Chondrocyte (in vitro differentiated cells): ENCODE measurements at regions not wholly inside any gene's neighbourhood (a gene's known extent, or its start where the extent isn't known, plus 50 kb on each side); places are given as distances from the start of the nearest gene placed in this dataset.

ENCODE experiments used
- DNase-seq: peaks from one replicate; pipeline ENCODE4 v3.0.0; 2021; ENCODE audit warnings: mixed read lengths, low spot score
- H3K27ac Mint-ChIP-seq: one replicate; pipeline ENCODE4 v1.8.0; 2021; ENCODE audit warnings: mild to moderate bottlenecking, moderate library complexity, mixed read lengths; ENCODE audit not compliant: unreplicated experiment
- H3K27me3 Mint-ChIP-seq: 2 replicates; pipeline ENCODE4 v1.8.0; 2021; ENCODE audit warnings: low read depth, mixed read lengths
- H3K36me3 Mint-ChIP-seq: 2 replicates; pipeline ENCODE4 v1.8.0; 2021; ENCODE audit warnings: low read depth, mixed read lengths
- H3K4me1 Mint-ChIP-seq: 2 replicates; pipeline ENCODE4 v1.8.0; 2021; ENCODE audit warnings: low read depth, mild to moderate bottlenecking, mixed read lengths
- H3K4me3 Mint-ChIP-seq: one replicate; pipeline ENCODE4 v1.8.0; 2021; ENCODE audit warnings: mild to moderate bottlenecking, moderate library complexity, mixed read lengths; ENCODE audit not compliant: unreplicated experiment
- H3K9me3 Mint-ChIP-seq: 2 replicates; pipeline ENCODE4 v1.8.0; 2021; ENCODE audit warnings: low read depth, mixed read lengths
- TF ChIP-seq, protein P1 (sequence below): fragments of 200-600 bp; sonication (generic); IDR thresholded peaks from 2 replicates; pipeline ENCODE4 v1.5.0; 2021; ENCODE audit warnings: antibody characterized with exemption, mild to moderate bottlenecking, moderate library complexity

DNA sequence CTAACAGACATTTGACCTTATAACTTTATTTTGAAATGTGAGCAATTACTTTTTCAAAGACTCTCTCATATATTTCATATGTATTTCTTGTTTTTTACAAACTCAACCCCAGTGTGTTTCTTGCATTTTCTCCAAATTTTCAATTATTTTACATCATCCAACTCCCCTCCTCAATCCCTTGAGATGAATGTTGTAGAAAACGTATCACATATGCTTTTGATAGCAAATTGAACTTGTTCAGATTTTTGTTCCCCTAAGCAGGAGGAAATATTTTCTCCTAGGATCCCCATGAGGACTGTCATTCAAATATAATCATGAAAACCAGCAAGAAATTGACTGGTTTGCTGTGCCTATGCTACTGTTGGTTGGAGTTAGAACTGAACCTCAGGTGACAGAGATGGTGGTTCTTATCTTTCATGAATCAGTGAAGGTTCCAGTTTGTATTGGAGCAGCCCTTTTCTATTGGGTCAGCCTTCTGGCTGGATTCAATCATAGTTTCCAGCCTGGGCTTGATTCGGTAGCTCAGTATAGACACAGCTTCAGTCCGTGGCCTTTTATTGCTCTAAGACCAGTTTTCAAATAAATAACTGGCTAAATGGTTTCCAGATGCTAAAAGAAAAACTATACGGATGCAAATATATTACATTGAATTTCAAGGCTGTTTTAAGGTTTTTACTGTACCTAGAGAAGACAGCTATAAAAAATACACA lies 591.0 kb downstream of the EPHA4 start:
- TF ChIP-seq, protein P1, sequence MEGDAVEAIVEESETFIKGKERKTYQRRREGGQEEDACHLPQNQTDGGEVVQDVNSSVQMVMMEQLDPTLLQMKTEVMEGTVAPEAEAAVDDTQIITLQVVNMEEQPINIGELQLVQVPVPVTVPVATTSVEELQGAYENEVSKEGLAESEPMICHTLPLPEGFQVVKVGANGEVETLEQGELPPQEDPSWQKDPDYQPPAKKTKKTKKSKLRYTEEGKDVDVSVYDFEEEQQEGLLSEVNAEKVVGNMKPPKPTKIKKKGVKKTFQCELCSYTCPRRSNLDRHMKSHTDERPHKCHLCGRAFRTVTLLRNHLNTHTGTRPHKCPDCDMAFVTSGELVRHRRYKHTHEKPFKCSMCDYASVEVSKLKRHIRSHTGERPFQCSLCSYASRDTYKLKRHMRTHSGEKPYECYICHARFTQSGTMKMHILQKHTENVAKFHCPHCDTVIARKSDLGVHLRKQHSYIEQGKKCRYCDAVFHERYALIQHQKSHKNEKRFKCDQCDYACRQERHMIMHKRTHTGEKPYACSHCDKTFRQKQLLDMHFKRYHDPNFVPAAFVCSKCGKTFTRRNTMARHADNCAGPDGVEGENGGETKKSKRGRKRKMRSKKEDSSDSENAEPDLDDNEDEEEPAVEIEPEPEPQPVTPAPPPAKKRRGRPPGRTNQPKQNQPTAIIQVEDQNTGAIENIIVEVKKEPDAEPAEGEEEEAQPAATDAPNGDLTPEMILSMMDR, result no peak
- Mint-ChIP-seq H3K36me3 (peaks cover 4% of the 10 kb centered on the region), H3K9me3 (peaks cover 6% of the 10 kb centered on the region), H3K27ac (no peak overlapping the region), H3K27me3 (peaks cover 15% of the 10 kb centered on the region), H3K4me1 (no peaks in the 10 kb centered on the region), H3K4me3 (no peak overlapping the region)
- DNase-seq, result no peak

DNA sequence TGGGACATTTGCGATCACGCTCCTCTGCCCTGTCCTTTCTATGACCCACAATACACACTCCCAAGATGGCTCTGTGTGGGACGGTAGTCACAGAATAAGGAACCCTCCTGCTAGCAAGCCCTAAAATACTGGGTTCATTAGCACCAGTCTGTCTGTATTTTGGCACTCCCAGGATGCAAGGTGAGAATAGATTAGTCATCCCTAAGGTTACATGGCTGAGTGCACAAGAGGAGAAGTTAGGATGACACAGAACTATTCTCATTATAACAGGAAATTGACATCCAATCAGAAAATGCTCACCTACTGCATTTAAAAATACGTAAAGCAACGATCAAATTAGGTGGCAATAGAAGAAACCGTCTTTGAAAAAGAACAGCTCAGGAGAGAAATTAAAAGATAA lies 590.2 kb downstream of the EPHA4 start:
- H3K36me3 Mint-ChIP-seq, result peaks cover 4% of the 10 kb centered on the region
- TF ChIP-seq, protein P1, result no peak
- no peaks in the 10 kb centered on the region for H3K4me1 Mint-ChIP-seq
- no peak overlapping the region for H3K4me3 Mint-ChIP-seq
- peaks cover 15% of the 10 kb centered on the region for H3K27me3 Mint-ChIP-seq
- DNase-seq, result no peak
- H3K9me3 Mint-ChIP-seq, result peaks cover 6% of the 10 kb centered on the region
- H3K27ac Mint-ChIP-seq, result no peak overlapping the region

DNA sequence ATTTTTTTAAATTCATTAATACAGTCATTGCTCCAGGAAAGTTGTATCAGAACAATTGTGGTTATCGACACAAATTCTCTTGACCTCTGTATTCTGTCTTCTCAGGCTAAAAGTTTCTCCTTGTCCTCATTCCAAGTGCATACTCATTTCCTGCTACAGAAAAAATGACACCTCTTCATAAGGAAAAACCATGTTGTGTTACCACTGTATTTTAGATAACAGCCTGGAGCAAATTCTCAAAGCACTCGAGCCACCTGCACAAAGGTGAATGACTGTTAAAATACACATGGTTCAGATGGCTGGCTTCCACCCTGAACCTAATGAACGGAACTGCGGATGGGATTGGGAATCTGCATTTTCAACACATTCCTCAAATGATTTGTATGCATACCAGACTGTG lies 586.5 kb downstream of the EPHA4 start:
- Mint-ChIP-seq H3K9me3 (no peaks in the 10 kb centered on the region), H3K27ac (no peak overlapping the region), H3K4me1 (no peaks in the 10 kb centered on the region), H3K4me3 (no peak overlapping the region), H3K36me3 (peaks cover 1% of the 10 kb centered on the region), H3K27me3 (peaks cover 15% of the 10 kb centered on the region)
- TF ChIP-seq, protein P1, result no peak
- DNase-seq, result no peak

DNA sequence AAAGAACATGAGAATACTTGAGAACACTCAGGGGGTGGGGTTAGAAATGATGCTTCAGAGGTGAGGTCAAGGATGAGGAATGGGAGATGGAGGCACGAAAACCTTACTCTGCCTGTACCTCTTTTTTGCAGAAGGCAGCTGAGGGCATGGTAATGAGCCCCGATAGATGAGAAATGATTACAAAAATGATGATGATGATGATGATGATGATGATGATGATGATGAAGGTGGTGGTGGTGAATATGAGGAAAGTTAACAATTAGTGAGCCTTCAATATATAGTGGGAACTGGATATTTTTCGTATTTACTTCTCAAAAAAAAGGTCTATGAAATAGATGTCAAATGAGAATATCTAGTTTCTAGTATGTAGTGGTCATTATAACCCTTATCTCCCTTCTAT lies 584.3 kb downstream of the EPHA4 start:
- Mint-ChIP-seq H3K4me3 (no peak overlapping the region), H3K4me1 (no peaks in the 10 kb centered on the region), H3K36me3 (no peaks in the 10 kb centered on the region), H3K27me3 (peaks cover 9% of the 10 kb centered on the region), H3K27ac (no peak overlapping the region), H3K9me3 (no peaks in the 10 kb centered on the region)
- TF ChIP-seq, protein P1, result no peak
- no peak for DNase-seq

DNA sequence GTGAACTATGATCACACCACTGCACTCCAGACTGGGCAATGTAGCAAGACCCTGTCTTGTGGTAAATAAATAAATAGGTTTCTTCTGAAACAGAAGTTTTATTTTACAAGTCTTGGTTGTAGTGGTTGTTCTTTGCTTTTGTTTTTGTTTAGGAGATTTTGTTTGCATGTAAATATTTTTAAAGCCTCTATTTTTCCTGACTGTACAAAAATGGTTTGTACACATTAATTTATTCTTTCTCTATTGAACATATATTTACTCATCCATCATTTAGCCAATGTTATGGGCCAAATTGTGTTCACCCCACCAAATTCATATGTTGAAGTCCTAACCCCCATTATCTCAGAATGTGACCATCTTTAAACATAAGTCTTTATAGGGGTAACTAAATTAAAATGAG lies 580.1 kb downstream of the EPHA4 start:
- no peaks in the 10 kb centered on the region for H3K9me3 Mint-ChIP-seq
- peaks cover 14% of the 10 kb centered on the region for H3K4me1 Mint-ChIP-seq
- H3K4me3 Mint-ChIP-seq, result no peak overlapping the region
- H3K36me3 Mint-ChIP-seq, result no peaks in the 10 kb centered on the region
- H3K27ac Mint-ChIP-seq, result no peak overlapping the region
- H3K27me3 Mint-ChIP-seq, result no peaks in the 10 kb centered on the region
- TF ChIP-seq, protein P1, result no peak
- no peak for DNase-seq
